ENCODE measurements at regions not wholly inside any gene's neighbourhood (a gene's known extent, or its start where the extent isn't known, plus 50 kb on each side); places are given as distances from the start of the nearest gene placed in this dataset.
"Not testable (repeated sequence)": the region's sequence is repeated elsewhere in the genome, so short reads cannot be mapped to it uniquely, and the experiment has no call there.

GRCh38 chr12:34123092-34123491, 100.8 kb downstream of the ALG10 start:
- peak; percentile 40 to 59 (median 48) for TF ChIP-seq CTCF (IDR thresholded peaks at IDR 0.05)
- TF ChIP-seq POLR2AphosphoS5 (IDR thresholded peaks at IDR 0.05; ENCODE audit: insufficient read depth in 1 of 2, low read depth in 1 of 2); POLR2A (IDR thresholded peaks at IDR 0.05): not testable (repeated sequence)

All from vagina (tissue), 2 donors.